NCI-H2227 (cell line): ENCODE measurements at regions not wholly inside any gene's neighbourhood (a gene's known extent, or its start where the extent isn't known, plus 50 kb on each side); places are given as distances from the start of the nearest gene placed in this dataset.

Source experiments
- DNase-seq: peaks from one replicate; lab custom pipeline; 2025; ENCODE audit not compliant: unreplicated experiment; lab: John Stamatoyannopoulos, UW

GRCh38 chr13:63010072-63010658, 1594.5 kb upstream of the PCDH20 start:
- no peak for DNase-seq

DNA sequence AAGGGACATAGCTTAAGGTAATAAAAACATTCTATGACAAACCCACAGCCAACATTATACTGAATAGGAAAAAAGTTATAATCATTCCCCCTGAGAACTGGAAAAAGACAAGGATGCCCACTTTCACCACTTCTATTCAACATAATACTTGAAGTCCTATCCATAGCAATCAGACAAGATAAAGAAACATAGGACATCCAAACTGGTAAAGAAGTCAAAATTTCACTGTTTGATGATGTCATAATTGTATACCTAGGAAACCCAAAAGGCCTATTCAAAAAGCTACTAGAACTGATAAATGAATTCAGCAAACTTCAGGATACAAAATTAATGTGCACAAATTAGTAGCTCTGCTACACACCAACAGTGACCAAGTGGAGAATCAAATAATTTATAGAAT, 1590.0 kb upstream of the PCDH20 start:
- no peak for DNase-seq

- DNase-seq = no peak
Measured at GRCh38 chr13:62997696-62998095, 1582.0 kb upstream of the PCDH20 start.

- no peak for DNase-seq
Measured at GRCh38 chr13:62997038-62997599, 1581.5 kb upstream of the PCDH20 start.

DNA sequence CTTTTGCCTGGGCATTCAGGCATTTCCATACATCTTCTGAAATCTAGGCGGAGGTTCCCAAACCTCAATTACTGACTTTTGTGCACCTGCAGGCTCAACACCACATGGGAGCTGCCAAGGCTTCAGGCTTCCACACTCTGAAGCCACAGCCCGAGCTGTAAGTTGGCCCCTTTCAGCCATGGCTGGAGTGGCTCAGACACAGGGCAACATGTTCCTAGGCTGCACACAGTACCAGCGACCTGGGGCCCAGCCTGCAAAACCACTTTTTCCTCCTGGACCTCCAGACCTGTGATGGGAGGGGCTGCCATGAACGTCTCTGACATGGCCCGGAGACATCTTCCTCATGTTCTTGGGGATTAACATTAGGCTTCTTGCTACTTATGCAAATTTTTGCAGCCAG, 1558.2 kb upstream of the PCDH20 start:
- DNase-seq = no peak

GRCh38 chr13:62964522-62964921, 1548.9 kb upstream of the PCDH20 start:
- DNase-seq = no peak

GRCh38 chr13:62960723-62961122, 1545.1 kb upstream of the PCDH20 start:
- no peak for DNase-seq

- no peak for DNase-seq
Measured at GRCh38 chr13:62933809-62934208, 1518.2 kb upstream of the PCDH20 start.

DNA sequence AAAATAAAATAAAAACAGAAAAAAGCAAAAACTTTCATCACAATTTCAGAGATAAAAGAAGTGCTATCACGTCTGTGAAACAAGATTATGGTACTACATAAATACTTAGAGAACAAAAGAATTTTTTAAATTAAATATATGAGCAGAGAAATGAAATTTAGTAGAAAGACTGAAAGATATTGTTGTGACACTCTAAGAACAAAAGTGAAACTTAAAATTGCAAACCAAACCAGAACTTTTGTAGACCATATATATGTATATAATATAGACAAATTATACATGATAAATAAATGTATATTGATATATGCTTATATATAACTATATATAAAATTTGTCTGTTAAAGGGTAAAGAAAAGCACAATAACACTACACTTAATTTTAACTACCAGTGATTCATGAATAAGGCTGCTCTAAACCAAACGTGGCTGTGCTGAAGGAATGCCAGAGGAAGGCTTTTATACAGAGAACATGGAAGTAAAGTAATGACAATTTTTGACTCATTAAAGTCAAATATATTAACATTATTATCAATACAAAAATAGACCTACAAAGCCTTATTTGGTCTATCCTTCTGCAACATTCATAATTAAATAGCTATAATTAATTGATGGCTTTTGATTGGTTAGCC, 1516.7 kb upstream of the PCDH20 start:
- DNase-seq = no peak

- no peak for DNase-seq
Measured at GRCh38 chr13:62931853-62932252, 1516.2 kb upstream of the PCDH20 start.

GRCh38 chr13:62924395-62924794, 1508.7 kb upstream of the PCDH20 start:
- no peak for DNase-seq

DNA sequence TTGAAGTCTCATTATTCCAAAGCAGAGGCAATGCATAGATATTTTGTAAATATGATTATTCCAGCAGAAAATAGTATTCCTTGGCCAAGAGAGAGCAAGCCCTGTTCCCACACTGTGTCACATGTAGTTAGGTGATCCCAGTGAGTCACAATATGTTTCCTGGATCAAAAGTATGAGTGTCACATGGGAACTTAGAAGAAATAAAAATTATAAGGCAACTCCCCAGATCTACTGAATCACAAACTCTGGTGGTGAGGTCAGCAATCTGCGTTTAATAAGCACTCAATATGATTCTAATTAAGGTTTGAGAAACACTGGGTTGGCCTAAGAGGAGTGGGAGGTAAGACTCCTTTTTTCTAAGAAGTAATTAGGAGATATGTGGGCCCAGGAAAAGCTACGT, 1504.5 kb upstream of the PCDH20 start:
- DNase-seq = no peak

DNA sequence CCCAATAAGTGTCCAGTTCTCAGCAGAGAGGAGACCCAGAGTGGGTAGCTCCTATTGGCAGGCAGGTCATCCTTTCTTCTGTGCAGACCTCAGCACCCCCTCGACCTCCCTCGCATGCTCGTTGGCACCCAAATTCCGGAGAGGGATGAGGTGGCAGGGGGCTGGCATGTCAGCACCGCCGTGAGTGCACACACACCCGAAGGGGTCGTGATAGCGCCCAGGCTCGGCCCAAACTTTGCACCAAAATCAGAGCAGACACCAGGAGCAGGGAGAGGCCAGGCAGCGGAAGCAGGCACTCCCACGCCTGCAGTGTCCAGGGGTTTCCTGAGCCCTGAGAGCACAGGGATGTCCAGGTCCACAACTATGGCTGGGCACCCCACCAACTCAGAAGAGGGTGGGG, 1503.8 kb upstream of the PCDH20 start:
- no peak for DNase-seq

DNA sequence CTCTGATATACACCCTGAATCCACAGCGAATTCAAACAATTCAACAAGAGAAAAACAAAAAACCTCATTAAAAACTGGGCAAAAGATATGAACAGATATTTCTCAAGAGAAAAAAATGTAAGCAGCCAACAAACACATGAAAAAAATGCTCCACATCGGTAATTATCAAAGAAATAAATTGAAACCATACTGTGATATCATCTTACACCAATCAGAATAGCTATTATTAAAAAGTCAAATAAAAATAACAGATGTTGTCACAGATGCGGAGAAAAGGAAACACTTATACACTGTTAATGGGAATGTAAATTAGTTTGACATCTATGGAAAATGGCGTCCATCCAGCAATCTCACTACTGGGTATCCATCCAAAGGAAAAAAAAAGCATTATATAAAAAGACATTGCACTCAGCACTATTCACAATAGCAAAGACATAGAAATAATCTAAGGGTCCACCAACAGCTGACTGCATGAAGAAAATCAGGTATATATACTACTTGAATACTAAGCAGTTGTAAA, 1495.0 kb upstream of the PCDH20 start:
- DNase-seq = no peak

DNA sequence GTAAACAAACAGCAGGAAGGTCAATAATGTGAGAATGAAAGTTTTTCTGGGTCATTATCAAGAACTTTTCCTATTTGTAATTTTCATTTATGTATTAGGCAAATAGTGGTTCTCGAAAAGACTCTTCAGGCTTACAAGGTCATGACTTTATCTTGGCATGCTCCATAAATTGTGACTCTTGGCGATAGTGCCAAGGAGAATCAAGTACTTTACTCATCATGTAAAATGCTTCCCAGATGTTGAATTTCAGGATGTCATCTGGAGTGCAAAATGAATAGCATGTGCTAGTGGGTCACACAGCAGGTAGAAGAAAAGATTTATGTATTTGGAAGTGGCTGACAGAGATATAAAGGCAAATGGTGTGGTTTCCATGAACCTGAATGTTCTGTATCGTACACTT, 1492.7 kb upstream of the PCDH20 start:
- DNase-seq = peak; percentile 1

GRCh38 chr13:62906896-62907295, 1491.2 kb upstream of the PCDH20 start:
- DNase-seq = no peak

DNA sequence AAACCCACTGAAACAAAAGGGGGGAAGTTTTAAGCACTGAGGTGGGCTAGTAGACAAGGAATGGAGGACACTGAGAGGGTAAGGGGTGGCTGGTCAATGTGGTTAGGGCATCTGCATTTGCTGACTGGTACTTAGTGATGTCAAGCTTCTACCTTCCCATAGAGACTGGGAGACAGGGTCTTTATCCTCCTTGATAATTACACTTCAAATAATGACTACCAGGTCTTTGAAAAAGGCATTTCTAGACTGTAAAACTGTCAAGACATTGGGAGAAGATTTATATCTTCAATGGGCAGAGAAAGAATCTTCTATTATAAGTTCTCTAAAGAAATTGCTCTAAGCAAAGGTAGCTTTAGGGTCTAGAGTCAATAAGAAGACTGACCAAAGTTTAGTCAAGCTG, 1490.8 kb upstream of the PCDH20 start:
- peak; percentile 1 for DNase-seq

DNA sequence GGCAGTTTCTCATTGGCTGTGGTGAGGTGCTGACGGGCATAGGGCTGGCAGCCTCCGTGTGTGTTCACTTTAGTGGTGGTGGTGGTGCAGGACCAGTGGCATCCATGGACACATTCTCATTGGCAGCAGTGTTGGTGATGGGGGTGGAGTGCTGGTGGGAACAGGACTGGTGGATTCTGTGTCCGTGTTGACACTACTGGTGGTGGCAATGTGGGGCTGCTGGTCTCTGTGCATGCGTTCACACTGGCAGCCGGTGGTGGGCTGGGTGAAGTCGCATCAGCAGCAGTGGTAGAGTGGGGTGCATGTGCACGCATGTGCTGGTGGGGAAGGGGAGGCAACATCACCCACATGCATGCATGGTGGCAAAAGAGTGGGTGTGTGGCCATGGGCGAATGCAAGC, 1471.4 kb upstream of the PCDH20 start:
- no peak for DNase-seq

- no peak for DNase-seq
Measured at GRCh38 chr13:62879071-62879470, 1463.4 kb upstream of the PCDH20 start.

- DNase-seq = no peak
Measured at GRCh38 chr13:62875118-62875640, 1459.5 kb upstream of the PCDH20 start.

DNA sequence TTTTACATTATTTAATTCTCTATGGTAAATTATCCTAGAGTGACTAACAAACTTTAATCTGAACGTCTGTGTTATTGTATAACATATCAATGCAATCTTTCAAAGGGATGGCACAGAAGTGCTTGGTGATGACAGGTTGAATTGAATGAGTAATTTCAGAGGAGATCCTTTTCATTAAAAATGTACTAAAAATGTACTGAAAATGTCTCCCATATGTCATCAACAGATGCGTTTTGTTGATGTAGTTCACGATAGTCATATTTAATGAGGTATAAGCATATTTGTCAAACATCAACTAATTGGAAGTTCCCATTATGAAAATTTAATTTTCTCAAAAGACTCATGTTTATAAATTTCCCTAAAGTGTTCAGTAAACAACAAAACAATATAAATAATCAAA, 1434.7 kb upstream of the PCDH20 start:
- DNase-seq = no peak

DNA sequence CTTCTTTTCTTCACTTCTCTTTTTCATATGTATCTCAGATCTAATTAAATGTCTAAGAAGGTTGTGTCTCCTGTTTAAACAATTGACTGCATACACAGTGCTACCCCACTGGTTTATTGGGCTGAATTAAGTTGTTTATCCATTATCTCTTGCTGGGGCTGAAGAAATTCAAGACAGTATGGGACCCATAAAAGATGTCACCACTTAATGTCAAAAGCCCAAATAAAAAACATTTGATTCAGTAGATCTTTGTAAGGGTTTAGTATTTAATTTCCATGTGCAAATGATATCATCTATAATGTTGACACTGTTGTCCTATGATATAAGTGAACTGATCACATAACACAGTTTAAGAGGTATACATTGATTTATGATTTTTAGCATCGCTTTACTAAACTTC, 1431.9 kb upstream of the PCDH20 start:
- DNase-seq = no peak
